NT2/D1 (cell line): ENCODE measurements at regions not wholly inside any gene's neighbourhood (a gene's known extent, or its start where the extent isn't known, plus 50 kb on each side); places are given as distances from the start of the nearest gene placed in this dataset.
A peak's percentile ranks its signal among the peaks of the same experiment; 100 is the strongest.

Source experiments
- DNase-seq: peaks from one replicate; pipeline ENCODE4 v3.0.0-alpha.2; 2011; ENCODE audit warnings: low read depth, low spot score
- H3K27me3 ChIP-seq: 2 replicates; pipeline ENCODE4 v1.6.0; 2011; ENCODE audit warnings: mild to moderate bottlenecking; ENCODE audit not compliant: insufficient read length, insufficient read depth
- H3K36me3 ChIP-seq: 2 replicates; pipeline ENCODE4 v1.6.1; 2011; ENCODE audit warnings: mild to moderate bottlenecking, low read length, mixed read lengths; ENCODE audit not compliant: insufficient read depth, insufficient read length
- H3K4me1 ChIP-seq: 2 replicates; pipeline ENCODE4 v1.5.1; 2011; ENCODE audit not compliant: insufficient read depth, insufficient read length
- H3K4me3 ChIP-seq: 2 replicates; pipeline ENCODE4 v1.5.1; 2011; ENCODE audit warnings: low read depth; ENCODE audit not compliant: insufficient read length
- H3K9ac ChIP-seq: 2 replicates; pipeline ENCODE4 v1.6.0; 2011; ENCODE audit warnings: low read depth; ENCODE audit not compliant: insufficient read length
- H3K9me3 ChIP-seq: 2 replicates; pipeline ENCODE4 v1.5.1; 2011; ENCODE audit warnings: mild to moderate bottlenecking, low read length; ENCODE audit not compliant: insufficient read depth
- SUZ12 ChIP-seq: IDR thresholded peaks from 2 replicates; pipeline ENCODE4 v1.6.1; 2011; ENCODE audit not compliant: insufficient read length, insufficient read depth; ENCODE audit errors: extremely low read depth
- YY1 ChIP-seq: IDR thresholded peaks from 2 replicates; pipeline ENCODE4 v1.6.1; 2011; ENCODE audit not compliant: insufficient read length, insufficient read depth
- ZNF274 ChIP-seq: IDR thresholded peaks from 2 replicates; pipeline ENCODE4 v1.6.1; 2011; ENCODE audit warnings: mild to moderate bottlenecking, low read depth, low read length

GRCh38 chr7:97573065-97573464 is 158.8 kb upstream of the TAC1 start:
- Histone ChIP-seq H3K4me3 (no peak overlapping the region), H3K9me3 (no peaks in the 10 kb centered on the region), H3K36me3 (no peaks in the 10 kb centered on the region), H3K9ac (no peak overlapping the region), H3K4me1 (no peaks in the 10 kb centered on the region), H3K27me3 (no peaks in the 10 kb centered on the region)
- TF ChIP-seq ZNF274 (no peak), YY1 (no peak), SUZ12 (no peak)
- DNase-seq = no peak

GRCh38 chr7:97576043-97576442 is 155.8 kb upstream of the TAC1 start:
- DNase-seq = peak; percentile 64
- Histone ChIP-seq H3K4me1 (peaks cover 3% of the 10 kb centered on the region), H3K4me3 (no peak overlapping the region), H3K36me3 (no peaks in the 10 kb centered on the region), H3K9ac (no peak overlapping the region), H3K9me3 (no peaks in the 10 kb centered on the region), H3K27me3 (no peaks in the 10 kb centered on the region)
- no peak for TF ChIP-seq YY1
- TF ChIP-seq ZNF274 = no peak
- no peak for TF ChIP-seq SUZ12

- no peaks in the 10 kb centered on the region for H3K9me3 ChIP-seq
- H3K27me3 ChIP-seq = no peaks in the 10 kb centered on the region
- no peak overlapping the region for H3K9ac ChIP-seq
- no peak for DNase-seq
- no peaks in the 10 kb centered on the region for H3K36me3 ChIP-seq
- H3K4me1 ChIP-seq = peaks cover 3% of the 10 kb centered on the region
- H3K4me3 ChIP-seq = no peak overlapping the region
- no peak for TF ChIP-seq ZNF274
- no peak for TF ChIP-seq YY1
- no peak for TF ChIP-seq SUZ12
Measured at GRCh38 chr7:97578225-97578624, 153.7 kb upstream of the TAC1 start.

GRCh38 chr7:97580205-97580604 is 151.7 kb upstream of the TAC1 start:
- no peak for TF ChIP-seq ZNF274
- TF ChIP-seq YY1 = no peak
- no peak overlapping the region for H3K9ac ChIP-seq
- H3K4me3 ChIP-seq = no peak overlapping the region
- peaks cover 3% of the 10 kb centered on the region for H3K4me1 ChIP-seq
- no peak for DNase-seq
- H3K27me3 ChIP-seq = no peaks in the 10 kb centered on the region
- H3K36me3 ChIP-seq = no peaks in the 10 kb centered on the region
- H3K9me3 ChIP-seq = no peaks in the 10 kb centered on the region

GRCh38 chr7:97595439-97595838 is 136.4 kb upstream of the TAC1 start:
- Histone ChIP-seq H3K27me3 (no peaks in the 10 kb centered on the region), H3K36me3 (no peaks in the 10 kb centered on the region)
- DNase-seq = no peak

GRCh38 chr7:97601931-97602457 is 129.9 kb upstream of the TAC1 start:
- Histone ChIP-seq H3K9ac (no peak overlapping the region), H3K4me3 (no peak overlapping the region), H3K4me1 (no peaks in the 10 kb centered on the region), H3K27me3 (no peaks in the 10 kb centered on the region), H3K36me3 (no peaks in the 10 kb centered on the region), H3K9me3 (no peaks in the 10 kb centered on the region)
- TF ChIP-seq ZNF274 (no peak), YY1 (no peak), SUZ12 (no peak)
- no peak for DNase-seq

More at GRCh38 chr7:97595439-97595838, 136.4 kb upstream of the TAC1 start:
- H3K4me1 ChIP-seq = no peaks in the 10 kb centered on the region
- H3K9me3 ChIP-seq = no peaks in the 10 kb centered on the region
- TF ChIP-seq ZNF274 = no peak
- TF ChIP-seq YY1 = no peak
- no peak for TF ChIP-seq SUZ12
- no peak overlapping the region for H3K9ac ChIP-seq
- no peak overlapping the region for H3K4me3 ChIP-seq

GRCh38 chr7:97620495-97620894 is 111.4 kb upstream of the TAC1 start:
- no peak for DNase-seq
- Histone ChIP-seq H3K4me3 (no peak overlapping the region), H3K9ac (no peak overlapping the region), H3K27me3 (no peaks in the 10 kb centered on the region), H3K4me1 (no peaks in the 10 kb centered on the region), H3K36me3 (no peaks in the 10 kb centered on the region), H3K9me3 (no peaks in the 10 kb centered on the region)
- TF ChIP-seq YY1 (no peak), SUZ12 (no peak)

GRCh38 chr7:97623333-97623732 is 108.6 kb upstream of the TAC1 start:
- Histone ChIP-seq H3K9me3 (no peaks in the 10 kb centered on the region), H3K4me1 (no peaks in the 10 kb centered on the region), H3K27me3 (no peaks in the 10 kb centered on the region), H3K36me3 (no peaks in the 10 kb centered on the region), H3K4me3 (no peak overlapping the region), H3K9ac (no peak overlapping the region)
- DNase-seq = no peak
- TF ChIP-seq SUZ12 (no peak), YY1 (no peak), ZNF274 (no peak)
